ENCODE measurements at regions not wholly inside any gene's neighbourhood (a gene's known extent, or its start where the extent isn't known, plus 50 kb on each side); places are given as distances from the start of the nearest gene placed in this dataset.

- TF ChIP-seq POLR2AphosphoS5 (IDR thresholded peaks at IDR 0.05) (no peak), CTCF (IDR thresholded peaks at IDR 0.05) (no peak), POLR2A (IDR thresholded peaks at IDR 0.05) (no peak)
These were observed 77.8 kb upstream of the L3MBTL3 start for GRCh38 chr6:129940454-129941195.
